Tibial nerve (tissue), 3 donors: ENCODE measurements at regions not wholly inside any gene's neighbourhood (a gene's known extent, or its start where the extent isn't known, plus 50 kb on each side); places are given as distances from the start of the nearest gene placed in this dataset.

Experiments
- POLR2A ChIP-seq, 2 donors: fragments of 450-650 bp; IDR thresholded peaks; one replicate each; pipeline ENCODE4 v1.6.1; 2017; ENCODE audit warnings: antibody characterized with exemption in 2 of 2, mild to moderate bottlenecking in 2 of 2, moderate library complexity in 2 of 2
- TF ChIP-seq, protein P1 (sequence below), 5 experiments: fragments of 200-600 bp in 3 of 5; fragments of 450-650 bp in 2 of 5; sonication (generic) in 3 of 5; IDR thresholded peaks; one replicate each; pipeline ENCODE4 v1.5.1; 2016 to 2019; ENCODE audit warnings: antibody characterized with exemption in 5 of 5, mild to moderate bottlenecking in 3 of 5, moderate library complexity in 2 of 5

DNA sequence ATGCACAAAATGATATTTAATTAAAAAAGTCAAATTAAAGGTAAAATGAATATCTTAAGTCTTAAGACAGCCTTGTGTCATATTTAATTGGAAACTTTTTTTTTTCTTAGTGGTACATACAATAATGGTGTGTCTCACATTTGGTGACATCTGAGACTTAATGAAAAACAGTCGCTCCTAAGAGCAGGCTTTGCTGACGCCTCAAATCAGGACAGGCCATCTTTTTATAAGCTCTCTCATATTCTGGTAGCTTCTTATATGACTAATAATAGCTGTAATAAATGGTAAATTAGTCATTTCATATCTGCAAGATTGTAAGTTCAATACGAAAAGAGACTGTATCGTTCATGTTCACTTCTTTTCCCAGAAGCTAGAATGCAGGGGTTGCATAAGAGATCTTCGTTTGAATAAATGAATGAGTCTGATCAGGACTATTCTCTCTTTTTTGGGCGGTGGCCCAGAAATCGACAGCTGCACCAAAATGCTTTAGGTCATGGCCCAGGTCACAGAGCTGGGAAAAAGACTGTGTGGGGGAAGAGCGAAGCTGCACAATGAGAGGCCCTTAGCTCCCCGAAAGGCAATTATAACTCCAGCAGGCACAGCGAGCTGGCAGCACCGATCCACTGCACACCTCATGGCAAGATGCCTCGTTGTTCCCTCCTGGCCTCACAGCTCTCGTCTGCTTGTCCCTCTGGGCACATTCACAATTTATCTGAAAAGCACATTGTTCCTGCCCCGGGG, 69.4 kb downstream of the NRN1 start:
- TF ChIP-seq, protein P1, sequence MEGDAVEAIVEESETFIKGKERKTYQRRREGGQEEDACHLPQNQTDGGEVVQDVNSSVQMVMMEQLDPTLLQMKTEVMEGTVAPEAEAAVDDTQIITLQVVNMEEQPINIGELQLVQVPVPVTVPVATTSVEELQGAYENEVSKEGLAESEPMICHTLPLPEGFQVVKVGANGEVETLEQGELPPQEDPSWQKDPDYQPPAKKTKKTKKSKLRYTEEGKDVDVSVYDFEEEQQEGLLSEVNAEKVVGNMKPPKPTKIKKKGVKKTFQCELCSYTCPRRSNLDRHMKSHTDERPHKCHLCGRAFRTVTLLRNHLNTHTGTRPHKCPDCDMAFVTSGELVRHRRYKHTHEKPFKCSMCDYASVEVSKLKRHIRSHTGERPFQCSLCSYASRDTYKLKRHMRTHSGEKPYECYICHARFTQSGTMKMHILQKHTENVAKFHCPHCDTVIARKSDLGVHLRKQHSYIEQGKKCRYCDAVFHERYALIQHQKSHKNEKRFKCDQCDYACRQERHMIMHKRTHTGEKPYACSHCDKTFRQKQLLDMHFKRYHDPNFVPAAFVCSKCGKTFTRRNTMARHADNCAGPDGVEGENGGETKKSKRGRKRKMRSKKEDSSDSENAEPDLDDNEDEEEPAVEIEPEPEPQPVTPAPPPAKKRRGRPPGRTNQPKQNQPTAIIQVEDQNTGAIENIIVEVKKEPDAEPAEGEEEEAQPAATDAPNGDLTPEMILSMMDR (IDR thresholded peaks at IDR 0.05), result no peak
- no peak for TF ChIP-seq POLR2A (IDR thresholded peaks at IDR 0.05)
